Endothelial cell of umbilical vein (primary cell): ENCODE measurements at regions not wholly inside any gene's neighbourhood (a gene's known extent, or its start where the extent isn't known, plus 50 kb on each side); places are given as distances from the start of the nearest gene placed in this dataset.

ENCODE experiments used
- BruUV-seq: library from RNA; stranded (reverse); fragments of 400-500 nt; replicated peaks from 2 replicates; lab custom pipeline; 2021; lab: Mats Ljungman, UMichigan
- CTCF ChIA-PET: fragments of 300-600, 350-600 bp; sonication (Branson Sonifier 250); formaldehyde crosslinking; loops from one replicate; lab custom pipeline; 2021; ENCODE audit warnings: antibody characterized with exemption, inconsistent platforms; lab: Charles Lee
- POLR2A ChIA-PET: fragments of 300-600, 350-600 bp; sonication (Branson Sonifier 250); formaldehyde crosslinking; loops from one replicate; lab custom pipeline; 2021; ENCODE audit warnings: antibody characterized with exemption, inconsistent platforms; lab: Charles Lee
- DNase-seq: peaks from one replicate; pipeline ENCODE4 v3.0.0-alpha.2; 2011; ENCODE audit warnings: low read depth, low spot score
- FAIRE-seq: peaks from 2 replicates; lab custom pipeline; 2011; peaks lifted over from hg19 to GRCh38; lab: Jason Lieb, UNC
- H2AFZ ChIP-seq: 2 replicates; pipeline ENCODE4 v1.6.0; 2012; ENCODE audit warnings: low read depth, low read length, control low read depth, inconsistent platforms
- H3K27ac ChIP-seq: 2 replicates; pipeline ENCODE4 v1.5.1; 2011; ENCODE audit warnings: low read depth, mild to moderate bottlenecking, control low read depth, low read length, moderate library complexity; ENCODE audit not compliant: insufficient read depth
- H3K27me3 ChIP-seq, 2 experiments: 2 replicates each; pipeline versions ENCODE4 v1.6.0 to v1.6.1; 2011; ENCODE audit warnings: low read length in 2 of 2, mixed read lengths in 1 of 2; ENCODE audit not compliant: control insufficient read depth in 2 of 2, insufficient read depth in 2 of 2
- H3K36me3 ChIP-seq, 2 experiments: 2 replicates in 1 of 2; 3 replicates in 1 of 2; pipeline ENCODE4 v1.5.1; 2011; ENCODE audit warnings: low read length in 2 of 2, mild to moderate bottlenecking in 1 of 2, moderate library complexity in 1 of 2; ENCODE audit not compliant: control insufficient read depth in 2 of 2, insufficient read depth in 2 of 2; ENCODE audit errors: extremely low read depth in 1 of 2
- H3K4me1 ChIP-seq: 3 replicates; pipeline ENCODE4 v1.5.1; 2011; ENCODE audit warnings: mild to moderate bottlenecking, low read length; ENCODE audit not compliant: control insufficient read depth, insufficient read depth; ENCODE audit errors: extremely low read depth
- H3K4me2 ChIP-seq: 2 replicates; pipeline ENCODE4 v1.6.1; 2011; ENCODE audit warnings: low read length, control low read depth, mixed read lengths; ENCODE audit not compliant: insufficient read depth
- H3K4me3 ChIP-seq, 3 experiments: fragments of 200-600 bp in 1 of 3; sonication (generic), shearing (Covaris generic) in 1 of 3; replicated peaks in 1 of 3; 2 replicates each; pipeline ENCODE4 v1.5.1; 2011 to 2016; ENCODE audit warnings: control low read depth in 3 of 3, low read length in 3 of 3, mild to moderate bottlenecking in 2 of 3, inconsistent platforms in 1 of 3, low read depth in 1 of 3, moderate library complexity in 1 of 3; ENCODE audit not compliant: insufficient read depth in 1 of 3
- H3K79me2 ChIP-seq: 2 replicates; pipeline ENCODE4 v1.6.0; 2012; ENCODE audit warnings: low read length, inconsistent platforms; ENCODE audit not compliant: control insufficient read depth, insufficient read depth
- H3K9ac ChIP-seq: replicated peaks from 2 replicates; pipeline ENCODE3; 2011; ENCODE audit warnings: low read length, control low read depth; ENCODE audit not compliant: insufficient read depth; ENCODE audit errors: extremely low read depth
- H3K9me1 ChIP-seq: replicated peaks from 3 replicates; pipeline ENCODE4 v1.6.0; 2011; ENCODE audit warnings: mild to moderate bottlenecking, low read length; ENCODE audit not compliant: control insufficient read depth, insufficient read depth; ENCODE audit errors: extremely low read depth
- H3K9me3 ChIP-seq: replicated peaks from 2 replicates; pipeline ENCODE4 v1.5.1; 2012; ENCODE audit warnings: low read length, inconsistent platforms; ENCODE audit not compliant: control insufficient read depth, insufficient read depth
- H4K20me1 ChIP-seq: replicated peaks from 2 replicates; pipeline ENCODE3; 2011; ENCODE audit warnings: mild to moderate bottlenecking, low read length; ENCODE audit not compliant: control insufficient read depth, insufficient read depth; ENCODE audit errors: extremely low read depth
- EZH2 ChIP-seq: IDR thresholded peaks from 2 replicates; pipeline ENCODE4 v1.6.1; 2012; ENCODE audit warnings: borderline replicate concordance, low read depth, mild to moderate bottlenecking, moderate library complexity, low read length, inconsistent platforms; ENCODE audit not compliant: severe bottlenecking
- FOS ChIP-seq: IDR thresholded peaks from 2 replicates; pipeline ENCODE4 v1.6.1; 2011; ENCODE audit warnings: mild to moderate bottlenecking, low read length, moderate library complexity, borderline replicate concordance; ENCODE audit not compliant: insufficient read depth
- GATA2 ChIP-seq: IDR thresholded peaks from 2 replicates; pipeline ENCODE4 v1.7.0; 2011; ENCODE audit warnings: low read depth, mild to moderate bottlenecking, moderate library complexity, mixed read lengths, low read length; ENCODE audit not compliant: insufficient read length, insufficient read depth
- JUN ChIP-seq: IDR thresholded peaks from 2 replicates; pipeline ENCODE4 v1.6.1; 2011; ENCODE audit warnings: borderline replicate concordance, low read depth; ENCODE audit not compliant: insufficient read length, insufficient read depth
- MYC ChIP-seq: IDR thresholded peaks from one replicate; pipeline ENCODE4 v1.6.1; 2011; ENCODE audit warnings: mild to moderate bottlenecking, low read depth, low read length
- POLR2A ChIP-seq: IDR thresholded peaks from 2 replicates; pipeline ENCODE4 v1.6.1; 2012; ENCODE audit warnings: low read depth, mild to moderate bottlenecking, control low read depth, low read length
- POLR2AphosphoS5 ChIP-seq: IDR thresholded peaks from 2 replicates; pipeline ENCODE4 v1.6.1; 2012; ENCODE audit warnings: low read depth, mild to moderate bottlenecking, control low read depth, low read length, moderate library complexity; ENCODE audit not compliant: insufficient read depth
- dilution Hi-C: fragments of 300-500 bp; cut with MboI; formaldehyde crosslinking; loops from one replicate; pipeline ENCODE4 v1.15.0; 2019; ENCODE audit warnings: low sequenced_read_pairs; ENCODE audit not compliant: extremely low pct_ligation_motif_present
- intact Hi-C: fragments of 100-400 bp; cut with micrococcal nuclease; formaldehyde crosslinking; loops from one replicate; pipeline ENCODE4 v1.10.0; 2022
- TF ChIP-seq, protein P1 (sequence below), 2 donors: IDR thresholded peaks; 1 replicate in 1 of 2; 2 replicates in 1 of 2; pipeline ENCODE4 v1.5.1; 2011; ENCODE audit warnings: low read length in 2 of 2, mild to moderate bottlenecking in 2 of 2, moderate library complexity in 2 of 2, control low read depth in 1 of 2, inconsistent platforms in 1 of 2, low read depth in 1 of 2; ENCODE audit not compliant: insufficient read depth in 1 of 2; ENCODE audit errors: extremely low read depth in 1 of 2
- TF ChIP-seq, protein P2 (sequence below): IDR thresholded peaks from 2 replicates; pipeline ENCODE4 v1.6.1; 2011; ENCODE audit not compliant: insufficient read depth, insufficient read length

DNA sequence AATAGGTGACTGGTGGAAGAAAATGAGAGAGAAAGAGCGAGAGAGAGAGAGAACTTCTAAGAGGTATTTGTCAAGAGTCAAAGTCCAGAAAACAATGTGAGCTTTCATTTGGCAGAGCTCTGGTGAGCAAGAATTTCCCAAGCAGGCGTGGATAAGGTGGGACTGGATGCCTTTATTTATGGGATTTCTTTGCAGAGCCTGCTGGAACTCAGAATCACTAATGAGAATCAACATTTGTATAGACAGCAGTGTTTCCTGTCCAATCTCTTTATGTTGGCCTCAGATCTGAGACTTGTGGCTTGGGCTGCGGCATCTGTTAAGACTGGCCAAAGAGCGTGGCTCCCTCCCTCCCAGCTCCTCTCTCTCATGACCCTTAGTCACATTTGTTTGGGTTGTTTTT lies 67.9 kb upstream of the TBL1X start:
- H3K27me3 ChIP-seq, result no peaks in the 10 kb centered on the region
- ChIA-PET POLR2A (no interaction called here), CTCF (no interaction called here)
- no peaks in the 10 kb centered on the region for H3K4me1 ChIP-seq
- no peaks in the 10 kb centered on the region for H3K79me2 ChIP-seq
- DNase-seq (no peak), FAIRE-seq (peak; percentile 69)
- no peak for TF ChIP-seq GATA2
- no peak for TF ChIP-seq EZH2
- TF ChIP-seq POLR2AphosphoS5, result no peak
- TF ChIP-seq POLR2A, result no peak
- no peak for TF ChIP-seq MYC
- TF ChIP-seq FOS, result no peak
- TF ChIP-seq, protein P1, sequence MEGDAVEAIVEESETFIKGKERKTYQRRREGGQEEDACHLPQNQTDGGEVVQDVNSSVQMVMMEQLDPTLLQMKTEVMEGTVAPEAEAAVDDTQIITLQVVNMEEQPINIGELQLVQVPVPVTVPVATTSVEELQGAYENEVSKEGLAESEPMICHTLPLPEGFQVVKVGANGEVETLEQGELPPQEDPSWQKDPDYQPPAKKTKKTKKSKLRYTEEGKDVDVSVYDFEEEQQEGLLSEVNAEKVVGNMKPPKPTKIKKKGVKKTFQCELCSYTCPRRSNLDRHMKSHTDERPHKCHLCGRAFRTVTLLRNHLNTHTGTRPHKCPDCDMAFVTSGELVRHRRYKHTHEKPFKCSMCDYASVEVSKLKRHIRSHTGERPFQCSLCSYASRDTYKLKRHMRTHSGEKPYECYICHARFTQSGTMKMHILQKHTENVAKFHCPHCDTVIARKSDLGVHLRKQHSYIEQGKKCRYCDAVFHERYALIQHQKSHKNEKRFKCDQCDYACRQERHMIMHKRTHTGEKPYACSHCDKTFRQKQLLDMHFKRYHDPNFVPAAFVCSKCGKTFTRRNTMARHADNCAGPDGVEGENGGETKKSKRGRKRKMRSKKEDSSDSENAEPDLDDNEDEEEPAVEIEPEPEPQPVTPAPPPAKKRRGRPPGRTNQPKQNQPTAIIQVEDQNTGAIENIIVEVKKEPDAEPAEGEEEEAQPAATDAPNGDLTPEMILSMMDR (IDR thresholded peaks at IDR 0.05; ENCODE audit: extremely low read depth in 1 of 2, insufficient read depth in 1 of 2, low read depth in 1 of 2, low read length in 2 of 2), result no peak
- TF ChIP-seq JUN, result no peak
- TF ChIP-seq, protein P2, sequence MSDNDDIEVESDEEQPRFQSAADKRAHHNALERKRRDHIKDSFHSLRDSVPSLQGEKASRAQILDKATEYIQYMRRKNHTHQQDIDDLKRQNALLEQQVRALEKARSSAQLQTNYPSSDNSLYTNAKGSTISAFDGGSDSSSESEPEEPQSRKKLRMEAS, result no peak
- no peaks in the 10 kb centered on the region for H4K20me1 ChIP-seq
- H3K27ac ChIP-seq, result no peak overlapping the region
- H2AFZ ChIP-seq, result no peak overlapping the region
- H3K9ac ChIP-seq, result no peak overlapping the region
- no peaks in the 10 kb centered on the region for H3K9me3 ChIP-seq
- no peaks in the 10 kb centered on the region for H3K9me1 ChIP-seq
- H3K36me3 ChIP-seq, result no peaks in the 10 kb centered on the region
- H3K4me3 ChIP-seq, result no peak overlapping the region
- dilution Hi-C loops (no loop called here), intact Hi-C loops (no loop called here)
- no peak overlapping the region for H3K4me2 ChIP-seq
- BruUV-seq, result no TSS peak
